Activated CD4-positive, CD25-positive, alpha-beta regulatory T cell treated with anti-CD3 and anti-CD28 coated beads, Interleukin-2, amount 50 U/mL, for 72 hours (primary cell): ENCODE measurements at regions not wholly inside any gene's neighbourhood (a gene's known extent, or its start where the extent isn't known, plus 50 kb on each side); places are given as distances from the start of the nearest gene placed in this dataset.
"Not testable (repeated sequence)": the region's sequence is repeated elsewhere in the genome, so short reads cannot be mapped to it uniquely, and the experiment has no call there.

ENCODE experiments used
- DNase-seq: peaks from one replicate; pipeline ENCODE4 v3.0.0; 2021

DNA sequence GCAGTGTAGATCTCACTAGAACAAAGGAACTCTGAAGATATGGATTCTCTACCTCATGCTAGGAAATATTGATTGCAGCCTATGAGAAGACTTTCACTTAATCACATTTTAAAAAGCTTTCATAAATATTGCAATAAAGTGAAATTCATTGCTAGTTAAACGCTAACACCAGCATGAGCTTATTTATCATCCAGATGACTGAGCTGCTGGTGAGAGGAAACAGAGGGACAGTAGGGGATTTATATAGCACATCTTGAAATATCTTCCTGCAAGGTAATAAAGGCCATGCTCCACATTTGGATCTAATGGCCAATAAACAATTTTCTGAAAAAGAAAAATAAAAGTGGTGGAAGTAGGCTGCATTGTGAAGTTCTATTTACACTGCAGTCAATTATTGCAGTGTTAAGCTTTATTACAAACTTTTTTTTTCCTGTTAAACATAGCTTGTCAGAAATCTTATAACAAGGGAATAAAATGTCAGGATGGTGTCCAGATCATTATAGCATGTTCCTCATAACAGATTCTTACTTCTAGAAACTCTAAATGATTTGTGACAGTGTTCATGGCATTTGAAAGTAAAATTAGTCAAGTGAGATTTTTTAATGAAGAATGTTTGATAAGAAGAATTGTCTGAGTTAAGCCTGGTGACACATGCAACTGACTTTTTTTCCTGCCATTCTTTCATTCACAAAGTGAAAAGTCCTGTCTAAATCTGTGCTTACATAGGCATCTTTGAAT, 342.6 kb downstream of the DMAC1 start:
- DNase-seq = no peak

DNA sequence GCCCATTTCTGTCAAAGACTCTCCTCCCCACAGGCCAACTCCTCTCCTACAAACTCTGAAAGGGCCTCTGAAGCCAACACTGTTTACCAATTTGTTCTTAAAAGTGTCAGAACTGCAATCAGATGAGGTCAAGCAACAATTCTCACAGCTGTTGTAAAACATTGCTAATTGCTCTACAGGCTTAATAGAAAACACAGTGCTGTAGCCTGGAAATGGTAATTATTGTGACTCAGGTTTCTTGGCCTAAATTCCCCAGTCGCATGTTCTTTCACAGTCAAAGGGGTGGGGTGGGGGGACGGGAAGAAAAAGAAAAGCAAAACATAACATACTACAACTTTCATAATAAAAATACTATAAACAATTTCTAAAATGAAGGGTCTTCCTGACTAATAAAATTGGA, 343.2 kb downstream of the DMAC1 start:
- no peak for DNase-seq

DNA sequence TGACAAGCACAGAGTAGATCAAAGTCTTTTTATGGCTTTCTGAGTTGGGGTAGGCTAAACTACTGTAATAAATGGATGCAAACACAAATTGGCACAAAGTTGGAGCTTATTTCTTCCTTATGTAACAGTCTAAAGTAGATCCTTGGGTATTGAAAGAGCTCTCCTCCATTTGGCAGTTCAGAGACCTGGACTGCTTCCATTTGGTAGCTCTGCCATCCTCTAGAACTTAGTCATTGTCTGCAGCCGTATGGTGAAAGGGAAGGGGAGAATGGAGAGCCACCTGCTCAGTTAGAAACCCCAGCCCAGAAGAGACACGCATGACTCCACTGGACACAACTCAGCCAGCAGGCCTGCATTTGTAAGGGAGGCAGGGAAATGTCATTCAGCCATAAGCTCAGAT, 345.0 kb downstream of the DMAC1 start:
- no peak for DNase-seq

DNA sequence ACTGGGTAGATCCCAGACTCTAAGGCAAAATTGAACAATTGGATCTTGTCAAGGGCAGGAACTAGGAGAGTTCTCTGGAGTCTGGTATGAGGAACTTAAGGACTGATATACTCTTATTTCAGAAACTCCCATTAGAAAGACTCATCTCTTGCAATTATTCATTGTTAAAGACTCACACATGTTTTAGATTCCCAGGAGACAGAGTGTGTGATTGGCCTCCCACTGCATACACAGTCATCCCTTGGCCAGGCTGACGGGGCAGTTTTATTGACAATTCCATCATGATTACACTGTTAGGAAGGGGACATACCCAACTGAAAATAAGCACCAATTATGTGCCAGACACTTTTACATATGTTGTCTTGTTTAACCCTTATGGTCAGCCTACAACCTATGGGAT, 347.2 kb downstream of the DMAC1 start:
- no peak for DNase-seq

DNA sequence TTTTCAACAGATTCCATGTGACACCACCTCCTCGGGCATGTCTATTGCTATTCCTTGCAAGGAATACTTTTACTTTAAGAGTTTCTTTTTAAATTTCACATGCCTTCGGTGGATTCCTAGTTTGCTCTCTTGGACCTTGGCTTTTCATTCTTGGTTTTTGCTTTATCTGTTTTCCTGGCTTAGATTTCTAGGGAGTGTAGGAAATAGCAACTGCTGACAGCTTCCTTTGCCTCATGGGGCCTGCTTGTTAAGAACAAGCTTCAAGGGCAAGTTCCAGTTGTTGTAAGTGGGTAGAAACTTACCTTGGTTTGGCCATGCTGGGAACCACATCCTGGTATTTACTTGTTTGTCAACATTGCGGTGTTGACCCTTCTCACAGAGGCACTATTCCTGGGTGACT, 348.5 kb downstream of the DMAC1 start:
- no peak for DNase-seq

DNA sequence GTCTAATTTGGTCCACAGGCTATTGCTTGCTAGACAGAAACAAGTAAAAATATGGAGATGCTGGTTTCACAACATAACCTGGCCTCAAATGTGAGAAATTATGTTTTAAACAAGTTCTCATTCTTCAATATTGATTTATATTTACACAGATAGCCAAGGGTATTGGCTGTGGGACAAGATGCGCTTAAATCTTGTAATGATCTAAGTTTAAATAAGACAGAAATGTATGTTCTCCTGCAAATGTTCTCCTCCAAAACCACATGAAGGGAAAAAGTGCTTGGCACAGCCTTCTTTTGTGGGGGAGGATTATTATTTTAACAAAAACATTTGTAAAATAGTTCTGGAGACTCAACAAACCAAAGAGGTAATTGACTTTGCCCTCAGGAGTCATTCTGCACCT, 356.0 kb downstream of the DMAC1 start:
- DNase-seq = no peak

DNA sequence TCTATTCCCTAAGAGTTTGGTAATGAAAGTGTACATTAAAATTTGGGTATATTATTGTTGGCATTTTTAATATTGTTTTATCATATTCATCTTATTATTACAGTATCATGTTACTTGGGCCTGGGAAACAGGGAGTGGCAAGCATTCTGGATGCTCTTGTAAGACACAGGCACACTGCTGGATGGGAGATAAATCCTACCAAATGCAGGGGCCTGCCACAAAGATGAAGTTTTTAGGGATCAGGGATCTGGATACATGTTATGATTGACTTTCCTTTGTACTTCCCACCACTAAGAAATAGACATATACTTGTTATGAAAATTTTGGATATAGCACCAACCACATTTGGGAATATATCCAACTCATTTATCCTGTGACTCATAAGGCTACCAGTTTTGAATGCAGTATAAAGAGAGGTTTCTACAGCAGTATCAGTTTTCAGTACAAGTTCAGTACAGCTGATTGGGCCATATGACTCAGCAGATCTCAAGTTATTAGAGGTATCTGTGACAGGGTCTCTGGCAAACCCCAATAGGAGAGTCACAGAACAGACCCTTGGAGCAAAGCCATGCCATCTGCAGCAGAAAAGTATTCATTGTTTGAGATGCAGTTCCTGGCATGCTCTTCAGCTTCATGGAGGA, 360.1 kb downstream of the DMAC1 start:
- DNase-seq = no peak

DNA sequence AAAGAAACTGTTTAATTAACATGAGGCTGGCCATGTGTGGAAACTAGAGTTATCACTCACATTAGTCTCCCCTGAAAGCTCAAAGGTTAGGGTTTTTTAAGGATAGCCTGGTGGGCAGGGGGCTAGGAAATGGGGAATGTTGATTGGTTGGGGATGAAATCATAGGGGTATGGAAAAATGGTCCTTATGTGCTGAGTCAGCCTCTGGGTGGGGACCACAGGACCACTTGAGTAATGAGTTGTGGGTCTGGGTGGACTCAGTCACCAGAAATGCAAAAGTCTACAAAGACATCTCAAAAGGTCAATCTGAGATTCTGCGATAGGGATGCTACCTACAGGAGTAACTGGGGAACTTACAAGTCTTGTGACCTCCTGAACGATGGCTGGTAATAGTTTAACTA, 362.8 kb downstream of the DMAC1 start:
- no peak for DNase-seq

DNA sequence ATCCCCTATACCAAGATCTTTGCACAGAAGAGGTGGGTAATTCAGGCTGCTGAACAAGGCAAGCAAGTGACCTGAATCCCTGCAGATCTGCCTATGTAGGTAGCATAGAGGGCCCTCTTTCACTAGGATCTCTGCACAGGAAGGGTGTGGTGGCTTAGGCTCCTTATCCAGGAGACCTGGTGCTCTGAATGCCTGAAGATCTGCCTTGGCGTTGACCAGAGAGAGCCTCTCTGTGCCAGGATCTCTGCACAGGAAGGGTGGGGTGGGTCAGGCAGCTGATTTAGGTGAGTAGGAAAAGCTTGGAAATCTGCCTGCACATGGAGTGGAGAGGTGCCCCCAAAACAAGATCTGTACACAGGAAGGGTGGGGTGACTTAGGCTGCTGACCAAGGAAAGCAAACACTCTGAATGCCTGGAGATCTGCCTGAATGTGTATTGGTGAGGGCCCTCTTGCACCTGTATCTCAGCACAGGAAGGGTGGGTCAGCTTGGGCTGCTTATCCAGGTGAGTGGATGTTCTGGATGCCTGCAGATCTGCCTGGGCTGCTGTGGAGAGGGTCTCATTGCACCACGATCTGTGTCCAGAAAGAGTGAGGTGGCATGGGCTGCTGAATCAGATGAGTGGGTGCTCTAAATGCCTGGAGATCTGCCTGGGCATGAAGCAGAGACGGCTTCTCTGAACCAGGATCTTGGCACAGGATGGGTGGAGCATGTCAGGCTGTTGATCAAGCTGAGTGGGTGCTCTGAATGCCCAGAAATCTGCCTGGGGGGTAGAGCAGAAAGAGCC, 365.9 kb downstream of the DMAC1 start:
- DNase-seq = no peak

DNA sequence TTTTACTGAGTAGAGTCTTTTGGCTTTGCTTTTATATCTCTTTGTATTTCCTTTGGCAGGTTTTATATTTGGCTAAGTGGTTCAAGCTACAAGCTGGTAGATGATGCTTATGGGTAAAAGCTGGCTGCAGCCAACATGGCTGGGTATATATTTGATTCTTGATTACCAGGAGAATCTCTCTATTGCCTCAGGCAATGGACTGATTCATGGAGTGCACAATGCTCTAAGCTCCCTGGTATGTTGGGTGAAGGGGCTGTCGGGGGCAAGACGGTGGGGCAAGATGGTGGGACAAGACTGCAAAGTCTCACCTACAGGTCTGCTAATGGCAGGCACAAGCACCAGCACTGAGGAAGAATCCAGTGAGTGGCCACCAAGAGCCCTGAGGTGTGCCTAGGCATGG, 366.6 kb downstream of the DMAC1 start:
- DNase-seq = no peak

DNA sequence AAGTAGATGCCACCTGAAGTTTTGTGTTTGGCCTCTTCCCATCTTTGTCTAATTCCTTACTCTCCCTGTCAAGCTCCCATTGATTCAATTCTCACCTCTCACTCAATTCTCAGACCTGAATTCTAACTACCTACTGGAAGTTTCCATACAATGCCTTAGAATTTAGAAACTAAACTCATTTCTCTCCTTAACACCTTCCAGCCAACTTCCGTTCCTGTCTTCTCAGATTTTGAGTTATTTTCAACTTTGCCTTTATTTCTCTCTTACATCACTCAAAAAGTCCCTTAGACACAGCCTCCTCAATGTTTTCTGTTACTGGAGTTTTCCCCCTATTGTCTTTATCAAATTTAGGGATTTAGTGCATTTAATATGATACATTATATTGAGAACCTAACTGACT, 382.2 kb downstream of the DMAC1 start:
- DNase-seq = not testable (repeated sequence)

DNA sequence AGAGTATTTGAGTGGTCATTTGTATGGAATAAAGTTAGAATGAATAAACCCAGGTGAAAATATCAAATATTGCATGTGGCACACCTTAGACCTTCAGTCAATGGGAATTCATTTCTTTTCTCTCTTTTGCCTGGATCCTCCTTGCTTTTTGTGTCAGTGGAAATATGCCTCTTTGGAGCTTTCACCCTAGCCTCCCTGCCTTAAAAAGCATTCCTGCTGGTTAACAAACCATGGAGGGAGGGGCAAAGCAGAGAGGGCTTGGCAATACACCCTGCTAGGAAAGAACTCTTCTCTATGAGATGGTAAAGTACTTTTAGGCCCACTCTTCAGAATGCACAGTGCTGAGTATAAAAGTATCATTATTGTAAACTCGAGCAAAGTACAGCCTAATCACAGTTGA, 383.7 kb downstream of the DMAC1 start:
- no peak for DNase-seq

DNA sequence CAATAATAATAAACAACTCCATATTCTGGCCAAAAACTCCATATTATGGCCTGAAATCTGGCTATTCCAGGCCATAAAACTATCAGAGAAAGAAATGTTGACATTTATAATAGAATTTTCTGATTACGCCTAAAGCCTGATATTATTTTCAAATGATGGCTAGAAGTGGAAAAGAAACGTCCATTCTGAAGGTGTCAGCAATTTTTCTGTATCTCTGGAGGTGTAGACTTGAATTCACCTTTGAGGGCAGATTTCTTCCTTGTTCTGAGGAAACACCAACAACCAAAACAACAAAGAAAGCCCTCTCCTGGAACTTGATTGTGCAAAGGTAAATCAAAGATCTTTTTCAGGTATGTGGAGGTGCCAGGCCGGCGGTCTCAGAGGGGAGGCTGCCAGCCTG, 390.7 kb downstream of the DMAC1 start:
- DNase-seq = no peak

DNA sequence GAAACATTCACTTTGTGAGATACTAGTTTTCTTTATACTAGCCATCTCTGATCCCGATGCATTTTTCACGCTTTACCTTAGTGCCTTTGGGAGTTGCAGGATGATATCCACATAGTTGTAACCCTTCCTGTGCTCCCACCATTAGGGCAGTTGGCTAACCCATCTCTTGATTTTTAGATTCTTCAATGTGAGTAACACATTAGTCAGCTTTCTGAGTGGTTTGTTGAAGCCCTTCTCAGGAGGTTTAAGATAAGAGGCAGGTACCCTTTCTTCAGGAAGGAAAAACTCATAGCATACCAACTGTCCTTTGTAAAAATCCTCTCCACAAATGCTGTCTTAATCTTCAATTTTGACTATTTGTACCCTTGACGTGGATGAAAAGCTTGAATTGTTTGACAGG, 392.3 kb downstream of the DMAC1 start:
- DNase-seq = no peak

DNA sequence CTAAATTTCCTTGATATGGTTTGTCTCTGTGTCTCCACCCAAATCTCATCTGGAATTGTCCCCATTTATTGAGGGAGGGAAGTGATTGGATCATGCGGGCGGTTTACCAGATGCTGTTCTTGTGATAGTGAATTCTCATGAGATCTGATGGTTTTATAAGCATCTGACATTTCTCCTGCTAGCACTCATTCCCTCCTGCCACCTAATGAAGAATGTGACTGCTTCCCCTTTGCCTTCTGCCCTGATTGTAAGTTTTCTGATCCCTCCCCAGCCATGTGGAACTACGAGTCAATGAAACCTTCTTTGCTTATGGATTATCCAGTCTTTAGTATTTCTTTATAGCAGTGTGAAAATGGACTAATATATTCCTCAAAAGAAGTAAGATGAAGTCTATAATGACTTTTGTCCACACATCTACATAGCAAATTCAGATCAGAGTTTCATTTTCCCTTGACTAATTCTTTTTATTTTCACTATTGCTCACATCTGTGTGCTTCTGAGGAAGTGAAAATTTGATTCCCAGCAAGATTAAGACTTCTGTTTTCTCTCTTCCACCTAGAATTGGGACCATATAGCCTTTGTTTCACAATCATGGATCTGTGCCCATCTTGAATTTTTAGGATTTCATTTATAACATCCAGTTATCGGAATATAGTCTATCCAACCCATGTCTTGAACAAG, 393.5 kb downstream of the DMAC1 start:
- no peak for DNase-seq

DNA sequence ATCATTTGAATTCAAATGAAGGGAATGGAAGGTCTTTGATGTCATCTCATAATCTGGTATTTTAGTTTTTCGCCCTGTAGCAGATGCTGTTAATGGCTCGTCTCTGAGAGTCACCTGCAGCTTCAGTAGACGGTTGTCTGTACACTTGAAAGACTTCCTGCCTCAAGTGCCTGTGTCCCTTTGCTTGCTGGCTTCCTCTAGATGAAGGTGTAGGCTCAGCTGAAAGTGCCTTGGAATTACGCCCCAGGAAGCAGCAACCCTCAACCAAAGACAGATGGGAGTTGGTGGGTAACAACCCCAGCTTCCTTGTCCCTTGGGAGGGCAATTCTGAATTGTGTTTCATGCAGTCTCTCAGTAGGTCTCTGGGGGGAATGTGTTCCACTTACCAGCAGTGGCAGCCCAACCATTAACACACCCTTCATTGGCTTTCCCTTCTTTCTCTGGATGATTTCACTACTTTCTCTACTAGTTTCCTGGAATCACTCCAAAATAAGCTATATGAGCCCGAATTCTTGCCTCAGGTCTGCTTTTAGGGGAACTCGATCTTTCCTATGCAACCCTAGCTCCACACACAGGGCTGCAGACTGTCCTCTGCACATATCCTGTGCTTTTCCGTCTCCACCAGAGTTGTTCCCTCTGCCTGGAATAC, 395.6 kb downstream of the DMAC1 start:
- no peak for DNase-seq

DNA sequence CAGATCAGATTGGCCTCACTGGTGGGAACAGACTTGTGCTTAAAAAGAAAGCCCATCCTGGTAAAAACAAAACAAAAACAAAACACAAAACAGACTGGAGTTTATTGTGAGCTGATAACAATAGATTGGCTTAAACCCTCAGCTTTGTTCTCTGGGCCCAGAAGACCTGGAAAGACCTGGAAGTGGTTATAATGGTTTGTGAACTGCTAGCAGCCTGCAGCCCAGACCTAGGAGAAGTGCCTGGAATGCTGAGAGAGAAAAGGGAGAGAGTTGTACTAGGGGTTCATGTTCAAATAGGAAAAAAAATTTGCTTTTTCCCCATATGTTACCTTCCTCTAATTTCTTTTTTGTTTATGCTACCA, 396.6 kb downstream of the DMAC1 start:
- no peak for DNase-seq

DNA sequence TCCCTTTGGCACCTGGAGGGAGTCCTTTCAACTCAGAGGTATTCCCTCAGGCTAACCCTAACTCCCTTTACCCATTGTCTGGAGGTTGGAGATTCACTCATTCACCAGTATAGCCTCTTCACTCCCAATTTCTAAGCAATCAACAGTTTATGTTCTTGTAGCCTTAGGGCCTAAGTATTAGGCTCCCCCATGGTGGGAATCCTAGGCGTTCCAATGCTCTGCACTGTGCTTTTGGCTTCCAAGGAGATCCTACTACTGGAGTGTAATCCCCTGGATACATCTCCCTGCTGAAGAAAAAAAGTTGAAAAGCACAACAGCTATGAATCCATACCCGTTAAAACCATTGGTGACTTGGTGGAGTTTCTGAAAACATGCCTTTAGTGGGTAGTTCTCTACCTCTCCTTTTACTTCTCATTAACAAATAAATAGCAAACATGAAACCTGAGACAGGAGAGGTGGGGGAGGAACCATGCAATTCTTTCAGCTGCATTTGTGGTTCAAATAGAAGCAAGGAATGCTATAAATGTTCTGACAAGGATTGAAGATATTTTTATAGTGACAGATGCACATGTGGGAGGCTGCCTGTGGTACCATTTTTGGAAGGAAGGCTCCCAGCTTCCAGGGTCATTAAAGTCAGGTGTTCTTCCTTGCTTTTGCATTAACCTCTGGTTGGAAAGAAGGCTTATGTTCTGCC, 397.1 kb downstream of the DMAC1 start:
- no peak for DNase-seq

DNA sequence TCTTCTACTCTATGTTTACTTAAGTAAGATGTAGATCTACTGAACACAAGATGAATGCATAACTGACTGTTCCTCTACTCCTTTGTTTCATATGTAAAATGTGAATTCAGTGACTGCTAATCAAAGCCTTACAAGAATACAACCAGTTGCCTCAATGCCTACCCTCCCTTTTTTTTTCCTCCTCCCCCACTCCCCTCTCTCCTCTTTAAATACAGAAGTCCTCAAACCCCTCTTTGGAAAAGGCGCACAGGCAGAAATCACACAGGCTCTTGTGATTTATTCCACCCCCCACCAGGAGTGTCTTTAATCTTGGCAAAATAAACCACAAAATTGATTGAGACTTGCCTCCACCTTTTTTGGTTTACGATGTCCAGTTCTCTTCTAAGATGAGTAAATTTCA, 398.5 kb downstream of the DMAC1 start:
- DNase-seq = no peak

DNA sequence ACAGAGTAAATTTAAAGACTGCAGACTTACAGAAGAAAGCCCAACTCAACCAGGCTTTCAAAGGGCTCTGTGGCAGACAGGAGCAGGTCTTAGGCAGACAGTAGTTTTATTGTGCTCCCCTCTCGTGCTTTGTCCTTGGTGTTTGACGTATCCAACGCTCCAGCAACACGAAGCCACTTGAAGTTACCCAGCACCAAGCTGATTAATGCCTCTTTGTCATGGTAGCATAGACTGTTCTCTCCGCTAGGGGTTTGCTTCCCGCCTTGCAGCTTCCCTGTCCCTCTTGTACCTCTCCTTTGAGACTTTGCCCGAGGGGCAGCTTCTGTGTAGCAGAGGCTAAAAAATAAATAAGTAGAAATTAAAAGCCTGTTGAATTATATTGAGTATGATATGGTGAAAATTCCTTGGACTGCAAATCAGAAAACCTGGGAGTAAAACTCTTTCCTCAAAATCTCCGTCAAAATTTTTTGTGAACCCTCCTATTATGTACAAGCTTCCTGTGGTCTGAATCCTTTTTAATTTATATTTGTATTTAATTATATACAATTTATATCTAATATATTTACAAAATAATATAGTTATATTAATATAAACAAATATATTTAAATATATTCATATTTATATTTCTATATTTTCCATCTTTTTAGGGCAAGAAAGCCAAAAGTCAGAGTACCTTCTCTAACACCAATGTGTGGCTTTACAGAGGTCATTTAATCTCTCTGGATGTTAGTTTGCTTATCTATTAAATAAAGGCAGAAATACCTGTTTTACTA, 405.4 kb downstream of the DMAC1 start:
- no peak for DNase-seq

DNA sequence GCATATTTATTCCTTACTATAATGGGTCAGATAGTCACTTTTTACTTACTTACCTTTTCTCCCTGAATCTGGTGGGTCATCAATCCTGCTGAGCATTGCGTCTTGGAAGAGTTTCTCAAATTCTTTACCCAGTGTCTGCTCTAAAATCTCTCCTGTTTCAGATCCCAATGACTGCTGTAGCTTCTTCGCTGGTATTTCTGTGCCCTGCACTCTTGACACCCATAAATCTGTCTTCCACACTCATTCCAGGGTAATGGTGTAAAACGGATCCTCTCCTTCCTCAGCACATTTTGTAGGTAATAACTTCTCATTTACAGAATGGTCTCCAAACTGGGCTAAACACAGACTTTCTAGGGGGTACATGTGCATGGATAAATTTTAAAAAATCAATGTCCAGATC, 407.4 kb downstream of the DMAC1 start:
- DNase-seq = no peak

DNA sequence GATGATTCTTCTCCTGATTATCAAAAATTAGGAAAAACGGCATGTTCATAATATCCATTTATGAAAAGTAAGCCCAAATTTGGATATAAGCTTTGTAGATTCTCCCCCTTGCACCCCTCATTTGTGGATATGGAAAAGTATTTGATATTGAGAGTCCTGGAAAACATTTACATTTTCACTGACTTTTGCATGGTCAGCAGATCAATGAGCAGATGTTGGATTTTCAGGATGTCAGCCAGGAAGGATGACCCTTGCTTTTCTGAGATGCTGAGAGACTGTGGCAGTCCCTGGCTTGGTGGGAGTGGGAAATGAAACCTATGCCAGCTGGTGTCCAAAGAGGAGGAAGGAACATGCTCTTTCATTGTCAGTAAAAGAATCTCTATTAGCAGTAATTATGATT, 410.8 kb downstream of the DMAC1 start:
- no peak for DNase-seq
